ENCODE measurements at regions not wholly inside any gene's neighbourhood (a gene's known extent, or its start where the extent isn't known, plus 50 kb on each side); places are given as distances from the start of the nearest gene placed in this dataset.

DNA sequence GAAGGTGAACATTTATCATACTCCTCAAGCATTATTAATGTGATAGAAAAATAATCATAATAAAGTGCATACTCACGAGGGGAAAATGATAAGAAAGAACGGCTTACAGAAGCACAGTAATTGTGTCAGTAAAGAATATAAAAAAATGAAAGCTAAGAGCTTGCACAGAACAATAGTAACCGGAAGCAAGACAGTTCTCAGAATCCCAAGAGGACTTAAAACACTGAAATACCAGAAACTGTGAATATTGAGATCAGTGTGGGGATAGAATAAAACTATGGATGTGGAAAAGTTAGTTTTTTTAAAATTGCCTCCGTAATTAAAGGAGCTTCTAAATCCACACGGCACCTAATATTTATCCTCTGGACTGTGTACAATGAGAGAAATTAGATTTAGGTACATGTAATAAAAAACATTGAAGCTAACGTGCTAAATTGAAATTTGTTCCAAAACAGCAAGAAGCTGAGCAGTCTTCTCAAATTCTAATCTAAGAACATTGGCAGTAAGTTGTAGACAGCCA is 482.7 kb downstream of the SLITRK6 start:
- TF ChIP-seq POLR2AphosphoS5 (IDR thresholded peaks at IDR 0.05; ENCODE audit: borderline replicate concordance, low read depth, low read length) = no peak; the same call in 1 of the 2 replicates
- no peak for TF ChIP-seq EZH2 (IDR thresholded peaks at IDR 0.05)
